AG20443 (cell line): ENCODE measurements at regions not wholly inside any gene's neighbourhood (a gene's known extent, or its start where the extent isn't known, plus 50 kb on each side); places are given as distances from the start of the nearest gene placed in this dataset.

Experiments
- DNase-seq: peaks from one replicate; pipeline ENCODE4 v3.0.0; 2012; ENCODE audit warnings: low spot score, mixed read lengths

DNA sequence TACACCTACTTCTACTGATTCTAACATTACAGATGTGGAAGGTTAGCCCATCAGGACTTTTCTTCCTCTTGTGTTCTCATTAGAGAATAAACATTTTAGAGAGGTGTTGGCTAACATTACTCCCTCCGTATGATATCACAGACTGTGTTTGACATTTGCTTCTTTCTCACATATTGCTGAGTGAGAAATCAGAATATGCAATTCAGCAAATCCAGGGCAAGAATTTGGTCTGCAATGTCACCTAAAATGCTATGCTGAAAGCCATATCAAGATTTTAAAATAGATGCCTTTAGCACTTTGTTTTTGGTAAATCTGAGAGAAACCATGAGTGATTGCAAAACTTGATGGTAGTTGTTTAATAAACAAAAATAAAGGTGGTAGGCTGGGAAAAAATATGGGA, 319.1 kb downstream of the C4orf33 start:
- DNase-seq: no peak

- no peak for DNase-seq
Measured at GRCh38 chr4:129420637-129421036, 324.7 kb downstream of the C4orf33 start.

DNA sequence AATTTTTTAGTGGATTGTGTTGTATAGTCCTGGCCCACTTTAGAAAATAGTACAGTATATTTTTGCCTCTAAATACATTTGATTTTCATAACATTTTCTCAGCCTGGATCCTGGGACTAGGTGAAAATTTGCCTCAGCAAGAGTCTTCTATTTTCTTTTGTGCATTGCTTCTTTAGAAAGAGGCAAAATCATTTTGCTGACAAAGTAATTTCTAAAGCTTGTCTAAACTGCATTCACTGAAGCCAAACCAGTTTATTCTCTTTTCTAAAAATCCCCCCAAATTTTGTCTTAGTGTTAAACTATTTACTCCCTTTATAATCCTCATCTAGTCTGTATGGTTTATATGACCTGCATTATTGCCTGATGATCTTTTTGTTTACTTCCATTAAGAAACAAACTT, 326.3 kb downstream of the C4orf33 start:
- DNase-seq: no peak

DNA sequence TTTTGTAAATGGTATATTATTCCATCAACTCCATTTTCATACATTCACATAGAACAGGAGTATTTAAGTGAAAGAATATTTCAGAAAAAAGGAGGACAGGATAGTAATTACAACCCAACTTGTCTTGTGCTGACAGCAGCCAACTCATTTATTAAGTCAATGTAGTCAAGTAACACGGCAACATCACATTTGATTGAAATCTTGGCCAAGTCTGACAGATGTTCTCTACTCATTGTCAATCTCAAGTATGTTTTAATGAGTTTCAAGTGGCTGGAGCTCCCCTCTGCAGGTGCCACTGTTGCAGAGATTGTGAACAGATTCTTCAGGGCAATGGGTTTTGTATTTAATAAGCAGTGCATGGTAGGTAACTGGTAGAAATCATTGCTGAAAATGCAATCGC, 332.5 kb downstream of the C4orf33 start:
- DNase-seq: no peak

- DNase-seq: no peak
Measured at GRCh38 chr4:129429581-129430320, 333.8 kb downstream of the C4orf33 start.

- DNase-seq: no peak
Measured at GRCh38 chr4:129437347-129437746, 341.4 kb downstream of the C4orf33 start.

DNA sequence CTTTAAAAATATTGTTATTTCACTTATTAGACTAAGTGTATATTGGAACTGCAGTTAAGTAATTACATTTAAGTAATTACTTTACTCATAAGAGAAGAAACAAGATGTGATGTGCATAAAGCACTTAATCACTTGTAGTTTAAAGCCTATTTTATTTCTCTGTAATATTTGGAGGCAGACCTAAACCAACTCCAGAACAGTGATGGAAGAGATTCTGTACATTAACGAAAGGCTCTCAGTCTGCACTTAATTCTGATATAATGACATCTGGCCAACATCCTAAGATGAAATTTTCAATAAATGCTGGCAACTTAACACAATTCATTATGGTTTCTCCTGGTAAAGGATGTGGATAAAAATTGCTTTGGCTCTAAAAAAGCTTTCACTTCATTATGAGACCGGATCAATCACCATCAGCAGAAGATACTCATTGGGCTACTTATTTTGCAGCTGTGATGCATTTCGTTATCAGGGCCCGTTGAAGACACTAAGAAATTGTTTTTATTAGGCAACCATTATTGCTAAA, 342.6 kb downstream of the C4orf33 start:
- DNase-seq: no peak

DNA sequence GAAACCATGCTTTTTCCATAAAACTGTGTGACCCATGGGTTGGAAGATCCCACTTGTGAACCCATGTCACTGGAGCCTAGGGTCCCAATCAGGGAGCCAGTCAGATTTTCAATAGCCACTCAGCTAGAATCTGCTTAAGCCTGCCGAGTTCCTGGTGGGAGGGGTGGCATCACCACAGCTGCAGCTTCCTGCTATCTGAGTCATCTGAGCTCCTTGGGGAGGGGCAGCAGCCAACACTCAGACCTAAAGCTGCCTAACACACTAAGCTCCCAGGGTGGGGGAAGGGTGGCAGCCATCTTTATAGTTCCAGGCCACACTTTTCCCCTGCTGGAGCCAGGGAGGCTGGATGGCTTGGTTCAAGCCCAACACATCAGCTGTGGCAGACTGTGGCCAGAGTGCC, 350.1 kb downstream of the C4orf33 start:
- DNase-seq: no peak

- no peak for DNase-seq
Measured at GRCh38 chr4:129453524-129454200, 357.7 kb downstream of the C4orf33 start.

DNA sequence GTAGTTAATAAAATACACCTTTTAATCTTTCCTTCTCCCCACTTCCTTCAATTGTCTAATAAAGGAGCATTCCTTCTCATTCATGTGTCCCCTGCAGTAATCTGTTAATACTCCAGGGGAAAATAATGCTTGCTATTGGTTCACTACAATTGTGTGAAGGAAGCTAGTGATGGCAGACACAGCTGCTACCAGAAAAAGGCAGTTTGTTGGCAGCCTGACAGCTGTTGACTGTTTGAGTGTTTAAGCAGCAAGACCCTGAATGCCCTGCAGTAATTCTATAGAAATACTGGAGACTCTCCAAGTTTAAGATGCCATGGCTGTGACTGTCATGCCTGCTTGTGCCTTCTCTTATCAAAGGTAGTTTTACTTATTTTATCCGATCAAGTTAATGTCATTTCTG, 359.5 kb downstream of the C4orf33 start:
- no peak for DNase-seq

- DNase-seq: no peak
Measured at GRCh38 chr4:129468624-129469023, 372.7 kb downstream of the C4orf33 start.

DNA sequence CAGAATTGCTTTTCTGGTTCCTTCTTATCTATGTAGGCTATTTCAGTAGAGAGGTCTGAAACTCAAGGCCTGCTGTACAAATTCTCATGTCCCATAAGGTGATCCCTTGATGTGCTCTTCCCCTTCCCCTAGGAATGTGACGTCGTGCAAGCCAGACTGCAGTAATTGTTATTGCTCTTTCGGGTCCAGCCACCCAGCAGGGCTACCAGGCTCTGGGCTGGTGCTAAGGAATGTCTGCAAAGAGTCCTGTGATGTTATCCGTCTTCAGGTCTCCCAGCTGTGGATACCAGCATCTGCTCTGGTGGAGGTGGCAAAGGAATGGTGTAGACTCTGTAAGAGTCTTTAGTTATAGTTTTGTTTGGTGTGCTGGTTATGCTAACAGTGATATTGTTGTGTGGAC, 378.7 kb downstream of the C4orf33 start:
- no peak for DNase-seq

DNA sequence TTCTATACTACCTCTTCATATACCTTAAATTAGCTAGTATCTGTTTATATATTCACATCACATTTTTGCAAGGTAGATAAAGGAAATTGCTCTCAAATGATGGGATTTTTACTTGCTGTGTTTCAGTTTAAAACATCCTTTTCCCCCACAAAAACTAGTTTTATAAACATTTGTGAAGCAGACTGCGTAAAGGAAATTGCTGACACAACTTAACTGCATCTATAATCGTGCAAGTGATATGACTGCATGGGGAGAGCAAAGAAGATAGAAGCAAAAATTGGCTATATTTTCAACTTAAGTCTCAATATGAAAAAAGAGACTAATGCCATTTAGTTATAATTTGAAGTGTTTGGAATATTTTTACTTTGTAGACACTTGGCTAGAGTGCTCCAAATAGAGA, 385.2 kb downstream of the C4orf33 start:
- no peak for DNase-seq

- DNase-seq: no peak
Measured at GRCh38 chr4:129488427-129488826, 392.5 kb downstream of the C4orf33 start.

- DNase-seq: no peak
Measured at GRCh38 chr4:129490516-129490915, 394.6 kb downstream of the C4orf33 start.

GRCh38 chr4:129498626-129499025, 402.7 kb downstream of the C4orf33 start:
- DNase-seq: no peak

- DNase-seq: no peak
Measured at GRCh38 chr4:129514852-129515251, 418.9 kb downstream of the C4orf33 start.

GRCh38 chr4:129515356-129515755, 419.4 kb downstream of the C4orf33 start:
- no peak for DNase-seq

DNA sequence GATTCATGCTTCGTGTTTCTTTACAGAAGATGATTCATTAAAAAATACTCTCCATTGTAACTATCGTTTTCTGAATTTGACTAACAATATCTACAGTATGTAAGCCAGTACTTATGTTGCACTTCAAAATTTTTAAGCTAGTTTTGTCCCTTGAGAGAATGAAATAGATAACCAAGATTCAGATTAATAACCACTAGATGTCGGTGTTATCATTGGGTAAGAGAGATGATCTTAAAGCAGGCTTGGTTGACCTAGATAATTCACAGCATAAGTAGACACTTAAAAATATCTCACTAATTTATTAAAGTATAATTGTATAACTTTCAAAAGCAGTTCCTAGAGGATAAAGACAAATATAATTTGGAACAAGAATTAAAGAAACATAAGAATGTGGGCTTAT, 430.9 kb downstream of the C4orf33 start:
- DNase-seq: no peak

DNA sequence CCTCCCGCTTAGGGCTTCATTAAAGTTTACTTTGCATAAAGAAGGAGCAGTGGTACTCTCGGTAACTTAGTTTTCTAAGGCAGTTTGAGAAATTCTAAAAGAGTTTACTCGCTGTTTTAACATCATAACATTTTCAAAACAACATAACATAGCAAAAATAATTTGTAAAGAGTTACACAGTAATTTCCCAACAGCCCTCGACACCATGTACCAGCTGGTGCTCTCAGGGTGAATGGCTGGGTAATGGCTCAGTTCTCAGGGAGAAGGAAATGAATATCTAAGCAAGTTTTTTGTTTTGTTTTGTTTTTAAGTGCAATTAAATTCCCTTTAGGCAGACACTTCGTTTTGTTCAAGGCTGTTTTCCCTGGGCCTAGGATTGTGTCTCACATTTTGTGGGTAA, 435.3 kb downstream of the C4orf33 start:
- no peak for DNase-seq

DNA sequence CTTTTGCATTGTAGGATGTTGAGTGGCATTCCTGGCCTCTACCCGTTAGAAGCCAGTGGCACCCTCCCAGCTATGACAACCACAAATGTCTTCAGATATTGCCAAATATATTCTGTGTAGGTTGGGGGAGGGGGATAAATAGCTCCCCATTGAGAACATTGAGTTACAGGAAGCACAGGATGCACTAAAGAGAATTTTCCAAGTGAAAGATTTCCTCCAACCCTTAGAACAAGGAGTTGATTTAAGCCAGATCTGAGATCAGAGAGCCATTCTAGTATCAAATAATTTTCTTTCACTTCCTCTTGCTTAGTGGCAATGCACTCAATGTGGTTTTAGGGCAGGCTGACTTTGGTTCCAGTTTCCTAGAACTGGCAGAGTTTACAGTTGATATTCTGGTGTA, 436.6 kb downstream of the C4orf33 start:
- DNase-seq: no peak

GRCh38 chr4:129543299-129543698, 447.3 kb downstream of the C4orf33 start:
- no peak for DNase-seq

DNA sequence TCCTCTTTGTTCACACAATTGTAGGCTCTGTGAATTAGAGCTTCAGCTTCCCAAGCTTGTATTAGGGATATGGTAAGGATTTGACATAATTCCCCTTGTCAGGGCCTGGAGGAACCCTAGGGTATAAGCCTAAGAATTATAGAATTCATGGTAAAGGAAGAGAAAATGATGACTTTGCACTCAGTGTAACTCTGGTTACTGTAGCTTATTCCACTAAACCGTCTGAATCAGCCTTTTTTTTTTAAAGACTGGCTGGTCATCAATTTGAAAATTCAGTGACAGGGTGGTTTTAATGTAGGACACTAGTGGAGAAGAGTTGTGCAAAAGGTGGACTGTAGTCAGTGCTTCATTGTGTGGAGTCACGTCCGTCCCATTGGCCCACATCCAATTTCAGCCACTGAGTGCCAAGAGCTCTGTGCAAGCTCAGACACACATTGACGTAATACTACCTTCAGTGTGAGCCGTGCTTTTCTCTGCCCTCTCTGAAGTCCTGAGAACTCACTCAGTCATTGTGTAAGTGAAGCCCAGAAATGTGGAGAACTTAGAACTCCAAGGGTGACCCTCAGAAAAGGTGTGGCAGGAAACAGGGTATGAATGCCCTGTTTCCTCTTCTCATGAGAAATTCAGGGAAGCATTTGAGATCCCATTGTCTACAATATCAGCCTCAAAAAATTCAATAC, 449.8 kb downstream of the C4orf33 start:
- DNase-seq: no peak
